Activated naive CD4-positive, alpha-beta T cell treated with anti-CD3 and anti-CD28 coated beads, Interleukin-2, amount 10 ng/mL, durations not matched to agents 7 days and 5 days (primary cell): ENCODE measurements at regions not wholly inside any gene's neighbourhood (a gene's known extent, or its start where the extent isn't known, plus 50 kb on each side); places are given as distances from the start of the nearest gene placed in this dataset.
"Not testable (repeated sequence)": the region's sequence is repeated elsewhere in the genome, so short reads cannot be mapped to it uniquely, and the experiment has no call there.

Experiments used
- CTCF ChIA-PET: fragments of 350-600 bp; sonication (Branson Sonifier 250); formaldehyde crosslinking; loops from one replicate; lab custom pipeline; 2021; ENCODE audit warnings: antibody characterized with exemption; lab: Charles Lee
- DNase-seq: peaks from one replicate; pipeline ENCODE4 v3.0.0-alpha.2; 2020
- H3K27ac Mint-ChIP-seq: one replicate; pipeline ENCODE4 v1.8.0; 2021; ENCODE audit warnings: mild to moderate bottlenecking, moderate library complexity, mixed read lengths
- H3K27me3 Mint-ChIP-seq: one replicate; pipeline ENCODE4 v1.8.0; 2021; ENCODE audit warnings: mild to moderate bottlenecking, mixed read lengths
- H3K36me3 Mint-ChIP-seq: one replicate; pipeline ENCODE4 v1.8.0; 2021; ENCODE audit warnings: mixed read lengths
- H3K4me1 Mint-ChIP-seq: one replicate; pipeline ENCODE4 v1.8.0; 2021; ENCODE audit warnings: mixed read lengths
- H3K4me3 Mint-ChIP-seq: one replicate; pipeline ENCODE4 v1.8.0; 2021; ENCODE audit warnings: mild to moderate bottlenecking, moderate library complexity, mixed read lengths
- H3K9me3 Mint-ChIP-seq: one replicate; pipeline ENCODE4 v1.8.0; 2021; ENCODE audit warnings: mixed read lengths

DNA sequence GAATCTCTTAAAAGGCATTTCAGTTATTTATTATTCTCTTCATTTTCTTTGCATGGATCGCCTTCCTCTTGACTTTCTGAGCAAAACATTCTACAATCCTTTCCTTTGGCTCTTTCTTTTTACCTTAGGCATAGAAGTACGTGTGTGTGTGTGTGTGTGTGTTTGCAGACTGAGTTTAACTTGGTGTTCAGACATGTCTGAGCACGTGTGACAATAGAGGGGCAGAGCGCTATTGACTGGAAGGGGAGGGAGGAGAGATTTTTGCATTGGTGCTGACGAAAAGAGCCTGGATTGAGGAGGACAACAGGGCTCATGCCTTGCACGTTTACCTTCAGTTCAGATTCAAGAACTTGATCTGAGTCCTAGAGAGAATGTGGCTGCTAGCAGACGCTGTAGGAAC, 129.8 kb downstream of the SEC23IP start:
- Mint-ChIP-seq H3K27me3 (peaks cover 4% of the 10 kb centered on the region), H3K4me1 (no peaks in the 10 kb centered on the region), H3K4me3 (no peak overlapping the region), H3K9me3 (no peaks in the 10 kb centered on the region), H3K36me3 (no peaks in the 10 kb centered on the region), H3K27ac (no peak overlapping the region)
- no peak for DNase-seq
- CTCF ChIA-PET: no interaction called here

DNA sequence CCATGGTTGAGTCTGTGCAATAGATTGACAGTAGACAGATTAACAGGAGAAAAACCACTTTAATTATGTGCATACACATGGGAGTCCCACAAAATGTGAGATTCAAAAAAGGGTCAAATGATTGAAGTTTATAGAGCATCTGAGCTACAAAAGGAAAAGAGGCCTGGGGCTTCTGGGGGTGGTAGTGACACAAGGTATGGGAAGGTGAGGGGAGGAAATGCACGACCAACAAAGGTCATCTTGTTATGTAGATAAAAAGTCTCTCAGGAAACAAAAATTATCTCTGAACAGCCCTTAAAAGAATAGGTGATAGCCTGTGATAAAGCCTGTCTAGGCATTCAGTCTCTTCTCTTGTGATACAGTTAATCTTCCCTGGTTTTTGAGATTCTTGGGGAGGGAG, 141.7 kb downstream of the SEC23IP start:
- H3K36me3 Mint-ChIP-seq: no peaks in the 10 kb centered on the region
- no peak overlapping the region for H3K4me3 Mint-ChIP-seq
- CTCF ChIA-PET: no interaction called here
- H3K27ac Mint-ChIP-seq: no peak overlapping the region
- peaks cover 4% of the 10 kb centered on the region for H3K27me3 Mint-ChIP-seq
- DNase-seq: no peak
- no peaks in the 10 kb centered on the region for H3K9me3 Mint-ChIP-seq
- H3K4me1 Mint-ChIP-seq: no peaks in the 10 kb centered on the region

DNA sequence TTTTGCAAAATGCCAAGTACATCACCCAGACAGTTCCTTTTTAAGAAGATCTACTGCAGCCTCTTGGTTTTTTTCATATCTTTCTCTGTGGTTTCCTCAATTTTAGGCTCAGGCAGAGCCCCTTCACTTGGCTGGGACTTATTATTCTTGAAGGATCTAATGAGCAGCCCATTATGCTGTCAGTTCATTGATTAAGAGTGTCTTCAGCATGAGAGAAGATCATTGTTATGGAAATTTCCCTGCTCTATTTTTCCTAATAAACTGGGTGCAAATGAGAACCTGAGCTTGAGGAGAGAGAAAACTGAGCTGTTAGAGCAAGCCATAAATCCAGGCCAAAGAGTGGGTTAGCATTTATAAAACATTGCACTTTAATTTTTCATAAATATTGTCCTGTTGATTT, 146.5 kb downstream of the SEC23IP start:
- no peaks in the 10 kb centered on the region for H3K9me3 Mint-ChIP-seq
- DNase-seq: no peak
- no peaks in the 10 kb centered on the region for H3K36me3 Mint-ChIP-seq
- CTCF ChIA-PET: interaction anchor here (0.6 kb wide), 1 partner anchor 153 kb away, joined by 3 read pairs; no protein-coding TSS in a partner anchor
- H3K4me1 Mint-ChIP-seq: no peaks in the 10 kb centered on the region
- no peak overlapping the region for H3K4me3 Mint-ChIP-seq
- H3K27ac Mint-ChIP-seq: no peak overlapping the region
- peaks cover 4% of the 10 kb centered on the region for H3K27me3 Mint-ChIP-seq

DNA sequence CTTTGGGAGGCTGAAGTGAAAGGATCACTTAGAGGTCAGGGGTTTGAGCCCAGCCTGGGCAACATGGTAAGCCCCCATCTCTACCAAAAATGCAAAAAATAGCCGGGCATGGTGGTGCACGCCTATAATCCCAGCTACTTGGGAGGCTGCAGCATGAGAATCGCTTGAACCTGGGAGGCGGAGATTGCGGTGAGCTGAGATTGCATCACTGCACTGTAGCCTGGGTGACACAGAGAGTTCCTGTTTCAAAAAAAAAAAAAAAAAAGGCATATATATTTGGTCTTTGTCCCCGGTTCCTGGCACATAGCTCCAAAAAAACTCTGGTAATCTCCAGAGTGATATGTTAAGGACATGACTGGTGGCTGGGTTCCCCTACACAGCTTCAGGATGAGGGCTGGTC, 147.3 kb downstream of the SEC23IP start:
- H3K27me3 Mint-ChIP-seq: peaks cover 4% of the 10 kb centered on the region

GRCh38 chr10:120041807-120042559, 149.5 kb downstream of the SEC23IP start:
- Mint-ChIP-seq H3K27ac (no peak overlapping the region), H3K9me3 (no peaks in the 10 kb centered on the region), H3K27me3 (peaks cover 4% of the 10 kb centered on the region), H3K4me1 (no peaks in the 10 kb centered on the region), H3K36me3 (no peaks in the 10 kb centered on the region), H3K4me3 (no peak overlapping the region)
- CTCF ChIA-PET: no interaction called here
- no peak for DNase-seq

More for the DNA sequence above, 147.3 kb downstream of the SEC23IP start:
- CTCF ChIA-PET: no interaction called here
- Mint-ChIP-seq H3K4me3 (no peak overlapping the region), H3K36me3 (no peaks in the 10 kb centered on the region), H3K4me1 (no peaks in the 10 kb centered on the region), H3K9me3 (no peaks in the 10 kb centered on the region), H3K27ac (no peak overlapping the region)
- DNase-seq: no peak

DNA sequence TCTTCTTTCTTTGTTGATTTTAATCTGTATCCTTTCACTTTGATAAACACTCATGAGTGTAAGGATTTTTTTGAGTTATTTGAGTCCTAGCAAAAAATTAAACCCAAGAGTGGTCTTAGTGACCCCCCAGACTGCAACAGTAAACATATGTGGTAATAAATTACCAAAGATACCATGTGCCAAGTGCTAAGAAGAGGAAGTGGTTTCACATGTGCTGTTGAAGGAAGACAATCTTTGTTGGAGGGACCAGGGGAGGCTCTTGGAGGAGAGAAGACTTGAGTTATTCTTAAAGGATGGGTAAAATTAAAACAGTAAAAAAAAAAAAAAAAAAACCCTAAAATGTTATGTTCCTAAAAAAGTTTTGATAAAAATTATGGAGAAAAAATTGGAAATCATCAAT, 150.2 kb downstream of the SEC23IP start:
- H3K27ac Mint-ChIP-seq: no peak overlapping the region
- CTCF ChIA-PET: no interaction called here

DNA sequence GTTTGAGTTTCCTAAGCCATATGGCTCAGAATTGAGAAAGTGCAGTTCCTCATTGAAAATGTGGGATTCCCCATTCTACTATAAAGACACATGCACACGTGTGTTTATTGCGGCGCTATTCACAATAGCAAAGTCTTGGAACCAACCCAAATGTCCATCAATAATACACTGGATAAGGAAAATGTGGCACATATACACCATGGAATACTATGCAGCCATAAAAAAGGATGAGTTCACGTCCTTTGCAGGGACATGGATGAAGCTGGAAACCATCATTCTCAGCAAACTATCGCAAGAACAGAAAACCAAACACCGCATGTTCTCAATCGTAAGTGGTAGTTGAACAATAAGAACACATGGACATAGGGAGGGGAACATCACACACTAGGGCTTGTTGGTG, 154.8 kb downstream of the SEC23IP start:
- CTCF ChIA-PET, H3K36me3 Mint-ChIP-seq, H3K27ac Mint-ChIP-seq, DNase-seq, H3K4me1 Mint-ChIP-seq, H3K9me3 Mint-ChIP-seq, H3K4me3 Mint-ChIP-seq: not testable (repeated sequence)
- H3K27me3 Mint-ChIP-seq: peaks cover 11% of the 10 kb centered on the region

More for the DNA sequence above, 150.2 kb downstream of the SEC23IP start:
- H3K27me3 Mint-ChIP-seq: peaks cover 4% of the 10 kb centered on the region
- H3K4me1 Mint-ChIP-seq: no peaks in the 10 kb centered on the region
- no peaks in the 10 kb centered on the region for H3K9me3 Mint-ChIP-seq
- no peak for DNase-seq
- no peaks in the 10 kb centered on the region for H3K36me3 Mint-ChIP-seq
- no peak overlapping the region for H3K4me3 Mint-ChIP-seq

DNA sequence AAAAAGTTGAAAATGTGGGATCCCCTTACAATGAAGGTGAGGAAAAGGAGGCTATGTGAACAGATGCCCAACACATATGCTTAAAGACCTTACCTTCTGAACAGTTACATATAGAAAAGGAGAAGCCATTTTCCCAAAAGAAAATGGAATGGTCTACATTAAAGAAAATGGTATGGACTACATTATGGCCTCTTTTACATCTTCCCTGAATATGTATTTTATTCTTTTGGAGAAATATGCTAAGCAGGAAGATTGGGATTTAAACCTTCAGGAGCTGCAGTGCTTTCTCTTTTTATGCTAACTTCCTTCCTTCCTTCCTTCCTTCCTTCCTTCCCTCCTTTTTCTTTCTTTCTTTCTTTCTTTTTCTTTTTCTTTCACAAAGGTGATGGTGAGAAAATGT, 155.4 kb downstream of the SEC23IP start:
- CTCF ChIA-PET: no interaction called here
- Mint-ChIP-seq H3K4me1 (no peaks in the 10 kb centered on the region), H3K27me3 (peaks cover 11% of the 10 kb centered on the region)

DNA sequence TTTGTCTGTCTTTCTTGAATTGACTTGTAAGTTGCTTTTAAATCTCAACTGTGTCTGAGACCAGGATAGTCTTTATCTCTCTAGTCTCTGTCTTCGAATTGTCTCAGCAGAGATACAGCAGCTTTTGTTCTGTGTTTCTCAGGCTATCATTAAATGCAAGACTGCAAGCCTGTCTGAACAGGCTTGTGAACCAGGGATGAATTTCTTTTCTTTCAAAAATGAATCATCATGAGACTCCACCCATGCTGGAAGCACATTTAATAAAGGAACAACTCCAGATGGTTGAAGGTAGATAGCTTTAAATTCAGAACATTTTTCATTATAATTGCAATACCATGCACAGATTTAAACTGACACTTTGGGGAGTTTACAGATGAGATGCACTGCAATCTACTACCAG, 155.9 kb downstream of the SEC23IP start:
- Mint-ChIP-seq H3K4me3 (no peak overlapping the region), H3K9me3 (no peaks in the 10 kb centered on the region), H3K27ac (no peak overlapping the region), H3K36me3 (no peaks in the 10 kb centered on the region), H3K4me1 (no peaks in the 10 kb centered on the region), H3K27me3 (peaks cover 11% of the 10 kb centered on the region)
- CTCF ChIA-PET: no interaction called here
- no peak for DNase-seq

More for the DNA sequence above, 155.4 kb downstream of the SEC23IP start:
- no peak for DNase-seq
- H3K4me3 Mint-ChIP-seq: no peak overlapping the region
- no peaks in the 10 kb centered on the region for H3K9me3 Mint-ChIP-seq
- H3K36me3 Mint-ChIP-seq: no peaks in the 10 kb centered on the region
- no peak overlapping the region for H3K27ac Mint-ChIP-seq

DNA sequence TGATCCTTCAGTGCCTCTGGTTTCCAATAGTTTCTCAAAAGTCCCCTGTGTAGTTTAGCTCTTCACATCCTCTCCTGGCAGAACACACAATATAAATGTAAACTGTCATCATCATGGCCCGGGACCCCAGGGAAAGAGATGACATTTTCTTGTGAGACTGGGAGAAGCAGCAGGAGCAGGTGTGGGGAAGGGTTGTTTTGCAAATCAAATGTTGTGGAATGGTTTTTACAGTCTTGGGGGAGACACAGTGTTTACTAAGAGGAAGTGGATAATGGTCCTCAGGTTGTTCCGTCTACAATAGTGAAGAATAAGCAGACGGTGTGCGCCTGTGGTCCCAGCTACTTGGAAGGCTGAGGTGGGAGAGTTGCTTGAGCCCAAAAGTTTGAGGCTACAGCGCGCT, 159.1 kb downstream of the SEC23IP start:
- Mint-ChIP-seq H3K9me3 (no peaks in the 10 kb centered on the region), H3K27me3 (peaks cover 11% of the 10 kb centered on the region), H3K36me3 (no peaks in the 10 kb centered on the region), H3K4me3 (no peak overlapping the region), H3K4me1 (no peaks in the 10 kb centered on the region), H3K27ac (no peak overlapping the region)
- CTCF ChIA-PET: interaction anchor here (0.7 kb wide), 1 partner anchor 9 kb away, joined by 3 read pairs; no protein-coding TSS in a partner anchor
- DNase-seq: no peak

DNA sequence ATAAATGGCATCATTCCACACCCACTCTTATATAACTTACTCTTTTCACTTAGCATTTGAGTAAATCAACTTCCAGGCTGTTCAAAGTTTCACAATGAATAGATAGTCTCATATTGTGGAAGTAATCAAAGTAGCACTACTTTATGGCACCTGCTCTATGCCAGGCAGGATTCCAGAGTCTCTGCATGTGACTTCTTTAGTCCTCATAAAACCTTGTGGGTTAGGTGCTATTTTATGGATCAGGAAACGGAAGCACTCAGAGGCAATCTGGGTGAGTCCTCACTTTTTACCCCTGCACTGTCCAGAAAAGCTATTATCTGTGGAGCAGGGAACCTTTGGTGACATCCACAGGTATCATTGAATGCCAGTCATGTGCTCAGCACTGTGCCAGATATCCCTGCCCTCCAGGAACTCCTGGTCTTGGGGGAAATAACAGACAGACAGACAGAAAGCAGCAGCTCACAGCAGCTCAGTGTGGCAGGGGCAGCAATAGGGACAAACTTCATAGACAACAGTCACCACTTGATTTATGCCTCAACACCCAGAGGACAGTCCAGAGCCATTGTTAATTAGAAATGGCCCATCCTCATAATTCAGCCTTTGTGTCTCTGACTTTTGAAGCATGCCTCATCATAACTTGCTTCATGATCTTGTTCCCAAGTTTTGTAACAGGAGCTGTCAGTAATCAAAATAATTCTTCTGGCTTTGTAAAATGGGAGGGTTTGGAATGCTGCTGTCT, 160.6 kb downstream of the SEC23IP start:
- peaks cover 11% of the 10 kb centered on the region for H3K27me3 Mint-ChIP-seq
- CTCF ChIA-PET: no interaction called here
- H3K4me1 Mint-ChIP-seq: no peaks in the 10 kb centered on the region
- H3K4me3 Mint-ChIP-seq: no peak overlapping the region
- no peak for DNase-seq
- H3K27ac Mint-ChIP-seq: no peak overlapping the region
- no peaks in the 10 kb centered on the region for H3K36me3 Mint-ChIP-seq
- H3K9me3 Mint-ChIP-seq: no peaks in the 10 kb centered on the region

DNA sequence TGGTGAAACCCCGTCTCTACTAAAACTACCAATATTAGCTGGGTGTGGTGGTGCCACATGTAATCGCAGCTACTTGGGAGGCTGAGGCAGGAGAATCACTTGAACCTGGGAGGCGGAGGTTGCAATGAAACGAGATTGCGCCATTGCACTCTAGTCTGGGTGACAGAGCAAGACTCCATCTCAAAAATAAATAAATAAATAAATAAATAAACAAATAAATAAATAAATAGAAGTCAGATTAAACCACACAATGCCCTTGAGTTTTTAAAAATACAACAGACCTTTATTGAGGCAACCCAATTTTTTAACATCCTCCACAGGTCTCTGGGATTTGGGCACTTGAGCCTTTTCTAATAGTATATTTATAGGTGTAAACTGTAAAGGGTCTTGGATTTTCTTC, 167.3 kb downstream of the SEC23IP start:
- not testable (repeated sequence) for H3K36me3 Mint-ChIP-seq, H3K27me3 Mint-ChIP-seq, DNase-seq, H3K9me3 Mint-ChIP-seq, H3K4me3 Mint-ChIP-seq, H3K27ac Mint-ChIP-seq, H3K4me1 Mint-ChIP-seq
- CTCF ChIA-PET: interaction anchor here (1.0 kb wide), 1 partner anchor 8 kb away, joined by 3 read pairs; no protein-coding TSS in a partner anchor

- H3K27me3 Mint-ChIP-seq: no peaks in the 10 kb centered on the region
Observed at GRCh38 chr10:120067427-120067826, 174.9 kb downstream of the SEC23IP start.

DNA sequence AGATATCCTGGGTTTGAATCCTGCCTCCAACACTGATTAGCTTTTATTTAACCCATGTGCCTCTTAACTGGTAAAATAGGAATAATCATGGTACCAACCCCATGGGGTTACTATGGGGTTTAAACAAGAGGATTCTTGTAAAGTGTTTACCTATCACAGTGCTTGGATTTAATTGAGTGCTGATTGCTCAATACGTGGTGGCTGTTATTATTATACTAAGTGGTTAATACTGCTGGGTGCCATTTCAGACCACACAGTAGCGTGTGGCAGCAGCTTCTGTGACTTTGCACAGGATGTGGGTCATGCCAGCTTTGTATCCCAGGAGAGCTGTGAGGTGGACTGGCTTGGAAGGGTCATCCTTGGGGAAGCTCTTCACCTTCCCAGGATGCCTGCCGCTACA, 177.2 kb downstream of the SEC23IP start:
- no peak for DNase-seq
- no peaks in the 10 kb centered on the region for H3K4me1 Mint-ChIP-seq
- CTCF ChIA-PET: no interaction called here

More at GRCh38 chr10:120067427-120067826, 174.9 kb downstream of the SEC23IP start:
- Mint-ChIP-seq H3K4me3 (no peak overlapping the region), H3K4me1 (no peaks in the 10 kb centered on the region), H3K27ac (no peak overlapping the region), H3K36me3 (no peaks in the 10 kb centered on the region), H3K9me3 (peaks cover 3% of the 10 kb centered on the region)
- CTCF ChIA-PET: no interaction called here
- no peak for DNase-seq

GRCh38 chr10:120075349-120075748, 182.8 kb downstream of the SEC23IP start:
- DNase-seq: no peak
- no peaks in the 10 kb centered on the region for H3K4me1 Mint-ChIP-seq
- H3K27ac Mint-ChIP-seq: no peak overlapping the region
- H3K27me3 Mint-ChIP-seq: peaks cover 4% of the 10 kb centered on the region
- no peaks in the 10 kb centered on the region for H3K36me3 Mint-ChIP-seq
- H3K4me3 Mint-ChIP-seq: no peak overlapping the region
- no peaks in the 10 kb centered on the region for H3K9me3 Mint-ChIP-seq
- CTCF ChIA-PET: no interaction called here

More for the DNA sequence above, 177.2 kb downstream of the SEC23IP start:
- Mint-ChIP-seq H3K27me3 (no peaks in the 10 kb centered on the region), H3K36me3 (no peaks in the 10 kb centered on the region), H3K27ac (no peak overlapping the region), H3K9me3 (peaks cover 3% of the 10 kb centered on the region), H3K4me3 (no peak overlapping the region)
